ENCODE measurements at regions not wholly inside any gene's neighbourhood (a gene's known extent, or its start where the extent isn't known, plus 50 kb on each side); places are given as distances from the start of the nearest gene placed in this dataset.

DNA sequence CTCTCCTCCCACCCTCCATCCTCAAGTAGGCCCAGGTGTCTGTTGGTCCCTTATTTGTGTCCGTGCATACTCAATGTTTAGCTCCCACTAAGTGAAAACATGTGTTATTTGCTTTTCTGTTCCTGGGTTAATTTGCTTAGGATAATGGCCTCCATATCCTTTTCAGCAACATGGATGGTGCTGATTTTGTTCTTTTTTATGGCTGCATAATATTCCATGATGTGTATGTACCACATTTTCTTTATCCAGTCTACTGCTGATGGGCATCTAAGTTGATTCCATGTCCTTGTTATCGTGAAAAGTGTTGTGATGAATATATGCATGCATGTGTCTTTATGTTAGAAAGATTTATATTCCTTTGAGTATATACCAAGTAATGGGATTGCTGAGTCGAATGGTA lies 314.9 kb upstream of the IRAK1BP1 start:
- Histone ChIP-seq H3K9ac (ENCODE audit: low read length) (no peak overlapping the region), H3K27ac (ENCODE audit: low read depth, low read length) (no peak overlapping the region), H3K9me2 (ENCODE audit: insufficient read depth) (no peaks in the 10 kb centered on the region), H3K4me1 (ENCODE audit: control insufficient read depth in 1 of 2, insufficient read depth in 2 of 2, low read length in 2 of 2) (no peaks in the 10 kb centered on the region), H3K9me3 (ENCODE audit: control insufficient read depth in 1 of 2, insufficient read depth in 1 of 2, low read depth in 1 of 2, low read length in 2 of 2) (no peaks in the 10 kb centered on the region), H3K79me2 (ENCODE audit: insufficient read depth, low read length) (no peaks in the 10 kb centered on the region), H4K20me1 (ENCODE audit: insufficient read depth) (no peaks in the 10 kb centered on the region), H2AFZ (ENCODE audit: low read depth, low read length, poor library complexity, severe bottlenecking) (no peak overlapping the region), H3K4me2 (ENCODE audit: low read length) (no peak overlapping the region), H3K27me3 (ENCODE audit: insufficient read depth, low read length) (no peaks in the 10 kb centered on the region), H3K4me3 (replicated peaks in 1 of 2; ENCODE audit: low read depth in 1 of 2, low read length in 2 of 2) (no peak overlapping the region), H3K36me3 (ENCODE audit: control insufficient read depth in 1 of 2, insufficient read depth in 2 of 2, low read length in 2 of 2) (no peaks in the 10 kb centered on the region)
- no peak for DNase-seq (ENCODE audit: low read depth, low spot score)
- RAD21 ChIA-PET (ENCODE audit: low non-redundant PET in 1 of 2, low total read pairs in 2 of 2, uncharacterized antibody in 2 of 2, unreplicated experiment in 2 of 2) = no interaction called here
- intact Hi-C loops (cut with micrococcal nuclease) = no loop called here
- TF ChIP-seq SRF (IDR thresholded peaks at IDR 0.05; ENCODE audit: low read depth) = no peak
- no peak for TF ChIP-seq SP1 (IDR thresholded peaks at IDR 0.05; ENCODE audit: low read depth)
- TF ChIP-seq, protein P1, sequence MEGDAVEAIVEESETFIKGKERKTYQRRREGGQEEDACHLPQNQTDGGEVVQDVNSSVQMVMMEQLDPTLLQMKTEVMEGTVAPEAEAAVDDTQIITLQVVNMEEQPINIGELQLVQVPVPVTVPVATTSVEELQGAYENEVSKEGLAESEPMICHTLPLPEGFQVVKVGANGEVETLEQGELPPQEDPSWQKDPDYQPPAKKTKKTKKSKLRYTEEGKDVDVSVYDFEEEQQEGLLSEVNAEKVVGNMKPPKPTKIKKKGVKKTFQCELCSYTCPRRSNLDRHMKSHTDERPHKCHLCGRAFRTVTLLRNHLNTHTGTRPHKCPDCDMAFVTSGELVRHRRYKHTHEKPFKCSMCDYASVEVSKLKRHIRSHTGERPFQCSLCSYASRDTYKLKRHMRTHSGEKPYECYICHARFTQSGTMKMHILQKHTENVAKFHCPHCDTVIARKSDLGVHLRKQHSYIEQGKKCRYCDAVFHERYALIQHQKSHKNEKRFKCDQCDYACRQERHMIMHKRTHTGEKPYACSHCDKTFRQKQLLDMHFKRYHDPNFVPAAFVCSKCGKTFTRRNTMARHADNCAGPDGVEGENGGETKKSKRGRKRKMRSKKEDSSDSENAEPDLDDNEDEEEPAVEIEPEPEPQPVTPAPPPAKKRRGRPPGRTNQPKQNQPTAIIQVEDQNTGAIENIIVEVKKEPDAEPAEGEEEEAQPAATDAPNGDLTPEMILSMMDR (IDR thresholded peaks at IDR 0.05 in 2 of 3, conservative IDR thresholded peaks at IDR 0.05 in 1 of 3; ENCODE audit: borderline replicate concordance in 1 of 3, insufficient read depth in 1 of 3, low read depth in 2 of 3, low read length in 2 of 3) = no peak
- no peak for TF ChIP-seq RAD21 (IDR thresholded peaks at IDR 0.05; ENCODE audit: low read depth)
- TF ChIP-seq, protein P2, sequence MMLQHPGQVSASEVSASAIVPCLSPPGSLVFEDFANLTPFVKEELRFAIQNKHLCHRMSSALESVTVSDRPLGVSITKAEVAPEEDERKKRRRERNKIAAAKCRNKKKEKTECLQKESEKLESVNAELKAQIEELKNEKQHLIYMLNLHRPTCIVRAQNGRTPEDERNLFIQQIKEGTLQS (IDR thresholded peaks at IDR 0.05) = no peak
- TF ChIP-seq FOSL1 (IDR thresholded peaks at IDR 0.05; ENCODE audit: low read depth) = no peak
- no peak for TF ChIP-seq ZFX (IDR thresholded peaks at IDR 0.05)
- no peak for TF ChIP-seq ELF1 (IDR thresholded peaks at IDR 0.05; ENCODE audit: borderline replicate concordance, low read depth)
- TF ChIP-seq, protein P3, sequence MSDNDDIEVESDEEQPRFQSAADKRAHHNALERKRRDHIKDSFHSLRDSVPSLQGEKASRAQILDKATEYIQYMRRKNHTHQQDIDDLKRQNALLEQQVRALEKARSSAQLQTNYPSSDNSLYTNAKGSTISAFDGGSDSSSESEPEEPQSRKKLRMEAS (IDR thresholded peaks at IDR 0.05) = no peak
- TF ChIP-seq EZH2 (IDR thresholded peaks at IDR 0.05) = no peak
- TF ChIP-seq YY1 (IDR thresholded peaks at IDR 0.05; ENCODE audit: extremely low read depth, insufficient replicate concordance, low read depth, low read length) = no peak
- POLR2A ChIA-PET = no interaction called here
- CTCF ChIA-PET = interaction anchor here (1.1 kb wide), 1 partner anchor 11 kb away, joined by 3 read pairs; no protein-coding TSS in a partner anchor
- no TSS peak for BruUV-seq (replicated peaks)
- ATAC-seq = no peak
